H1 (cell line): ENCODE measurements at regions not wholly inside any gene's neighbourhood (a gene's known extent, or its start where the extent isn't known, plus 50 kb on each side); places are given as distances from the start of the nearest gene placed in this dataset.

Source experiments
- CTCF ChIA-PET: fragments of 300-600 bp; sonication (Branson Sonifier 250); formaldehyde crosslinking; loops from one replicate; lab custom pipeline; 2021; ENCODE audit not compliant: partially characterized antibody; lab: Charles Lee
- POLR2A ChIA-PET: fragments of 300-600 bp; sonication (Branson Sonifier 250); formaldehyde crosslinking; loops from one replicate; lab custom pipeline; 2021; ENCODE audit warnings: inconsistent platforms; ENCODE audit not compliant: partially characterized antibody; lab: Charles Lee
- DNase-seq, 2 experiments: peaks; one replicate each; pipeline versions ENCODE4 v3.0.0 to v3.0.0-alpha.2; 2010 to 2022; ENCODE audit warnings: low spot score in 2 of 2, low read depth in 1 of 2, mixed read lengths in 1 of 2
- FAIRE-seq: peaks from 2 replicates; lab custom pipeline; 2011; peaks lifted over from hg19 to GRCh38; lab: Jason Lieb, UNC
- H2AFZ ChIP-seq: 2 replicates; pipeline ENCODE4 v1.8.1; 2012; ENCODE audit warnings: low read length, inconsistent platforms
- H2AK5ac ChIP-seq: 2 replicates; pipeline ENCODE4 v1.6.1; 2013; ENCODE audit warnings: low read depth, low read length
- H2BK120ac ChIP-seq: replicated peaks from 2 replicates; pipeline ENCODE3; 2013; ENCODE audit warnings: low read depth, low read length, inconsistent platforms
- H2BK12ac ChIP-seq: 2 replicates; pipeline ENCODE4 v1.6.1; 2013; ENCODE audit warnings: low read depth, low read length
- H2BK15ac ChIP-seq: 2 replicates; pipeline ENCODE4 v1.6.1; 2013; ENCODE audit warnings: low read length
- H2BK20ac ChIP-seq: 2 replicates; pipeline ENCODE4 v1.6.1; 2013; ENCODE audit warnings: low read length
- H2BK5ac ChIP-seq: 2 replicates; pipeline ENCODE4 v1.6.1; 2013; ENCODE audit warnings: low read depth, low read length
- H3K14ac ChIP-seq: 2 replicates; pipeline ENCODE4 v1.6.1; 2013; ENCODE audit warnings: inconsistent platforms; ENCODE audit not compliant: insufficient read length
- H3K18ac ChIP-seq: 2 replicates; pipeline ENCODE4 v1.6.1; 2013; ENCODE audit warnings: low read length; ENCODE audit errors: extremely low read depth
- H3K23ac ChIP-seq: 2 replicates; pipeline ENCODE4 v1.6.1; 2013; ENCODE audit warnings: inconsistent platforms; ENCODE audit not compliant: insufficient read length
- H3K23me2 ChIP-seq: 2 replicates; pipeline ENCODE4 v1.6.1; 2013; ENCODE audit warnings: low read depth, low read length
- H3K27ac ChIP-seq: 2 replicates; pipeline ENCODE4 v1.6.1; 2011; ENCODE audit warnings: low read depth, low read length, inconsistent platforms
- H3K27me3 ChIP-seq, 4 experiments: replicated peaks in 1 of 4; 1 replicate in 1 of 4; 2 replicates in 3 of 4; pipeline versions ENCODE4 v1.6.1 to v1.8.1; 2011 to 2013; ENCODE audit warnings: low read length in 3 of 4, mild to moderate bottlenecking in 3 of 4, inconsistent platforms in 2 of 4, mixed read lengths in 2 of 4, moderate library complexity in 1 of 4; ENCODE audit not compliant: control insufficient read depth in 3 of 4, insufficient read depth in 3 of 4; ENCODE audit errors: extremely low read depth in 1 of 4
- H3K36me3 ChIP-seq, 4 experiments: 2 replicates each; pipeline versions ENCODE4 v1.6.1 to v1.8.1; 2011 to 2013; ENCODE audit warnings: mild to moderate bottlenecking in 4 of 4, low read length in 3 of 4, moderate library complexity in 2 of 4, control low read depth in 1 of 4, inconsistent platforms in 1 of 4; ENCODE audit not compliant: insufficient read depth in 4 of 4, control insufficient read depth in 2 of 4
- H3K4ac ChIP-seq: replicated peaks from 2 replicates; pipeline ENCODE3; 2013; ENCODE audit warnings: low read length, low read depth, mixed read lengths, inconsistent platforms; ENCODE audit not compliant: insufficient read length
- H3K4me1 ChIP-seq, 4 experiments: replicated peaks in 1 of 4; 1 replicate in 1 of 4; 2 replicates in 3 of 4; pipeline versions ENCODE4 v1.6.1 to v1.8.1; 2011 to 2013; ENCODE audit warnings: low read length in 3 of 4, inconsistent platforms in 2 of 4, mixed read lengths in 1 of 4; ENCODE audit not compliant: insufficient read depth in 4 of 4, control insufficient read depth in 3 of 4
- H3K4me2 ChIP-seq, 2 experiments: 2 replicates each; pipeline versions ENCODE4 v1.6.1 to v1.8.1; 2011 to 2013; ENCODE audit warnings: low read depth in 2 of 2, low read length in 2 of 2, control low read depth in 1 of 2, inconsistent platforms in 1 of 2, mild to moderate bottlenecking in 1 of 2; ENCODE audit not compliant: insufficient read depth in 1 of 2
- H3K4me3 ChIP-seq, 4 experiments: fragments of 200-600, 300-600 bp in 1 of 4; sonication (generic), shearing (Covaris generic), sonication (Bioruptor Twin) in 1 of 4; 2 replicates each; pipeline versions ENCODE4 v1.5.1 to v1.8.1; 2011 to 2016; ENCODE audit warnings: low read length in 4 of 4, low read depth in 3 of 4, control low read depth in 2 of 4, inconsistent platforms in 2 of 4, mild to moderate bottlenecking in 2 of 4, mixed read lengths in 1 of 4, moderate library complexity in 1 of 4; ENCODE audit not compliant: insufficient read depth in 2 of 4; ENCODE audit errors: extremely low read depth in 1 of 4
- H3K56ac ChIP-seq: replicated peaks from 2 replicates; pipeline ENCODE3; 2013; ENCODE audit warnings: low read depth, mild to moderate bottlenecking, mixed read lengths, low read length, inconsistent platforms; ENCODE audit not compliant: insufficient read length
- H3K79me1 ChIP-seq: 2 replicates; pipeline ENCODE4 v1.6.1; 2013; ENCODE audit warnings: low read depth, low read length, control low read depth
- H3K79me2 ChIP-seq, 2 experiments: 2 replicates each; pipeline versions ENCODE4 v1.6.1 to v1.8.1; 2012 to 2013; ENCODE audit warnings: low read length in 2 of 2, mild to moderate bottlenecking in 2 of 2, inconsistent platforms in 1 of 2; ENCODE audit not compliant: insufficient read depth in 2 of 2, control insufficient read depth in 1 of 2
- H3K9ac ChIP-seq, 4 experiments: replicated peaks in 1 of 4; 1 replicate in 1 of 4; 2 replicates in 3 of 4; pipeline versions ENCODE4 v1.6.1 to v1.8.1; 2011 to 2013; ENCODE audit warnings: low read depth in 3 of 4, low read length in 3 of 4, control low read depth in 2 of 4, mild to moderate bottlenecking in 2 of 4, moderate library complexity in 2 of 4, inconsistent platforms in 1 of 4; ENCODE audit errors: extremely low read depth in 1 of 4
- H3K9me3 ChIP-seq, 2 experiments: 2 replicates each; pipeline versions ENCODE4 v1.6.1 to v1.8.1; 2012 to 2013; ENCODE audit warnings: mild to moderate bottlenecking in 2 of 2, moderate library complexity in 2 of 2, control low read depth in 1 of 2, inconsistent platforms in 1 of 2, low read depth in 1 of 2, low read length in 1 of 2, mixed read lengths in 1 of 2; ENCODE audit not compliant: insufficient read depth in 2 of 2
- H4K20me1 ChIP-seq, 2 experiments: replicated peaks in 1 of 2; 2 replicates each; pipeline versions ENCODE3 to v1.8.1; 2011 to 2013; ENCODE audit warnings: inconsistent platforms in 2 of 2, low read length in 2 of 2, mild to moderate bottlenecking in 1 of 2; ENCODE audit not compliant: insufficient read depth in 2 of 2, control insufficient read depth in 1 of 2
- H4K5ac ChIP-seq: 2 replicates; pipeline ENCODE4 v1.6.1; 2013; ENCODE audit warnings: low read length, low read depth, mixed read lengths, inconsistent platforms; ENCODE audit not compliant: insufficient read length
- H4K8ac ChIP-seq: 2 replicates; pipeline ENCODE4 v1.8.0; 2013; ENCODE audit warnings: mild to moderate bottlenecking, moderate library complexity, low read length, inconsistent platforms; ENCODE audit not compliant: insufficient read depth; ENCODE audit errors: extremely low read depth
- H4K91ac ChIP-seq: replicated peaks from 2 replicates; pipeline ENCODE3; 2013; ENCODE audit warnings: low read length, mixed read lengths, inconsistent platforms; ENCODE audit not compliant: insufficient read length
- CHD1 ChIP-seq: IDR thresholded peaks from 2 replicates; pipeline ENCODE4 v1.6.1; 2012; ENCODE audit warnings: low read depth, low read length, improper control_type of control experiment
- CHD2 ChIP-seq: IDR thresholded peaks from 2 replicates; pipeline ENCODE4 v1.6.1; 2012; ENCODE audit warnings: low read length, improper control_type of control experiment
- CTCF ChIP-seq, 3 experiments: IDR thresholded peaks; 1 replicate in 2 of 3; 2 replicates in 1 of 3; pipeline versions ENCODE4 v1.5.1 to v1.6.1; 2011; ENCODE audit warnings: low read length in 3 of 3, mild to moderate bottlenecking in 3 of 3, inconsistent platforms in 2 of 3, low read depth in 1 of 3, moderate library complexity in 1 of 3; ENCODE audit not compliant: insufficient read depth in 1 of 3; ENCODE audit errors: control extremely low read depth in 1 of 3
- RAD21 ChIP-seq, 2 experiments: IDR thresholded peaks in 1 of 2; conservative IDR thresholded peaks in 1 of 2; 2 replicates each; pipeline ENCODE4 v1.6.1; 2011; ENCODE audit warnings: low read depth in 2 of 2, low read length in 2 of 2, improper control_type of control experiment in 1 of 2, inconsistent platforms in 1 of 2, mild to moderate bottlenecking in 1 of 2, moderate library complexity in 1 of 2
- RBBP5 ChIP-seq: IDR thresholded peaks from 2 replicates; pipeline ENCODE4 v1.7.1; 2012; ENCODE audit warnings: low read depth, mild to moderate bottlenecking, inconsistent platforms, low read length, moderate library complexity, borderline replicate concordance
- WGBS, 2 experiments: shearing (Covaris generic) in 1 of 2; methylation state at CpG; one replicate each; pipeline versions ENCODE4 v1.1.6 to v1.1.7; 2013 to 2015; ENCODE audit warnings: low lambda C conversion rate in 2 of 2, mixed read lengths in 2 of 2, inconsistent platforms in 1 of 2, low coverage in 1 of 2, missing lambda C conversion rate in 1 of 2; ENCODE audit not compliant: insufficient replicate concordance in 2 of 2, insufficient coverage in 1 of 2, insufficient read length in 1 of 2; ENCODE audit errors: extremely low coverage in 1 of 2, missing lambda C conversion rate in 1 of 2; 5-methylcytosine and 5-hydroxymethylcytosine counted together

GRCh38 chr1:104878203-104878909, 1128.7 kb downstream of the AMY1C start:
- H3K36me3 ChIP-seq = no peaks in the 10 kb centered on the region
- FAIRE-seq = no peak

More at GRCh38 chr1:104878203-104878909, 1128.7 kb downstream of the AMY1C start:
- Histone ChIP-seq H2AFZ (no peak overlapping the region), H3K4me3 (no peak overlapping the region), H3K27ac (no peak overlapping the region), H3K23ac (no peak overlapping the region), H4K5ac (no peak overlapping the region), H4K91ac (no peak overlapping the region), H4K8ac (no peak overlapping the region), H3K27me3 (no peaks in the 10 kb centered on the region), H3K9ac (no peak overlapping the region), H2BK120ac (no peak overlapping the region), H3K14ac (no peak overlapping the region), H3K79me2 (no peaks in the 10 kb centered on the region), H2AK5ac (no peak overlapping the region), H2BK20ac (no peak overlapping the region), H3K56ac (no peak overlapping the region), H3K4me1 (no peaks in the 10 kb centered on the region), H3K4ac (no peak overlapping the region), H2BK5ac (no peak overlapping the region), H4K20me1 (no peaks in the 10 kb centered on the region), H2BK15ac (no peak overlapping the region), H3K4me2 (no peak overlapping the region), H3K23me2 (no peaks in the 10 kb centered on the region), H2BK12ac (no peak overlapping the region), H3K18ac (no peak overlapping the region), H3K79me1 (no peaks in the 10 kb centered on the region), H3K9me3 (no peaks in the 10 kb centered on the region)
- POLR2A ChIA-PET = no interaction called here
- whole genome bisulfite sequencing, 2 experiments = 67% methylated on average over 5 of the region's 5 CpGs; no CpG with 5 or more reads in 1 of the 2 experiments
- TF ChIP-seq RAD21 (IDR thresholded peaks at IDR 0.05 in 1 of 2, conservative IDR thresholded peaks at IDR 0.05 in 1 of 2; ENCODE audit: low read depth in 2 of 2, low read length in 2 of 2) = peak; percentile 63 to 68
- no peak for TF ChIP-seq CHD2
- TF ChIP-seq CTCF (IDR thresholded peaks at IDR 0.05; ENCODE audit: control extremely low read depth in 1 of 3, insufficient read depth in 1 of 3, low read depth in 1 of 3, low read length in 3 of 3) = peak; percentile 58 to 66 (median 61)
- no peak for TF ChIP-seq RBBP5
- TF ChIP-seq CHD1 = no peak
- CTCF ChIA-PET = interaction anchor here (0.6 to 1.3 kb wide), 9 partner anchors 12 to 338 kb away, joined by 3 to 6 read pairs (median 3); no protein-coding TSS in a partner anchor
- DNase-seq = peak; percentile 17 to 53
